Uterus (tissue), 3 donors: ENCODE measurements at regions not wholly inside any gene's neighbourhood (a gene's known extent, or its start where the extent isn't known, plus 50 kb on each side); places are given as distances from the start of the nearest gene placed in this dataset.

Experiments used
- DNase-seq, 2 donors: peaks; one replicate each; pipeline ENCODE4 v3.0.0-alpha.2; 2019 to 2020
- H3K27ac ChIP-seq, 2 donors: fragments of 200-600 bp; sonication (generic); 1 replicate in 1 of 2; 2 replicates in 1 of 2; pipeline ENCODE4 v1.5.1; 2016 to 2018
- H3K27me3 ChIP-seq, 2 donors: fragments of 200-600 bp; sonication (generic); one replicate each; pipeline ENCODE4 v1.5.1; 2018 to 2019; ENCODE audit warnings: control low read depth in 1 of 2
- H3K36me3 ChIP-seq, 2 donors: fragments of 200-600 bp; sonication (generic); one replicate each; pipeline ENCODE4 v1.5.1; 2019; ENCODE audit warnings: control low read depth in 1 of 2
- H3K4me1 ChIP-seq, 2 donors: fragments of 200-600 bp; sonication (generic); one replicate each; pipeline ENCODE4 v1.5.1; 2018 to 2019; ENCODE audit warnings: control low read depth in 1 of 2
- H3K4me3 ChIP-seq, 2 donors: fragments of 200-600 bp; sonication (generic); 1 replicate in 1 of 2; 2 replicates in 1 of 2; pipeline ENCODE4 v1.5.1; 2018 to 2019; ENCODE audit warnings: mild to moderate bottlenecking in 1 of 2
- H3K9me3 ChIP-seq, 2 donors: fragments of 200-600 bp; sonication (generic); one replicate each; pipeline ENCODE4 v1.5.1; 2019; ENCODE audit warnings: control low read depth in 1 of 2
- POLR2A ChIP-seq, 2 donors: fragments of 450-650 bp; IDR thresholded peaks; one replicate each; pipeline ENCODE4 v1.6.1; 2016; ENCODE audit warnings: antibody characterized with exemption in 2 of 2, mild to moderate bottlenecking in 1 of 2, moderate library complexity in 1 of 2
- intact Hi-C: fragments of 100-400 bp; cut with DNase I; formaldehyde crosslinking; loops from one replicate; pipeline ENCODE4 v1.15.1; 2023; ENCODE audit warnings: low total_unique reads
- TF ChIP-seq, protein P1 (sequence below), 4 experiments: fragments of 200-600 bp in 2 of 4; fragments of 450-650 bp in 2 of 4; sonication (generic) in 2 of 4; IDR thresholded peaks; one replicate each; pipeline ENCODE4 v1.5.1; 2016 to 2019; ENCODE audit warnings: antibody characterized with exemption in 4 of 4, mild to moderate bottlenecking in 2 of 4, moderate library complexity in 1 of 4
- donor health status: DM: yes; HTN: yes; CAD: no.

DNA sequence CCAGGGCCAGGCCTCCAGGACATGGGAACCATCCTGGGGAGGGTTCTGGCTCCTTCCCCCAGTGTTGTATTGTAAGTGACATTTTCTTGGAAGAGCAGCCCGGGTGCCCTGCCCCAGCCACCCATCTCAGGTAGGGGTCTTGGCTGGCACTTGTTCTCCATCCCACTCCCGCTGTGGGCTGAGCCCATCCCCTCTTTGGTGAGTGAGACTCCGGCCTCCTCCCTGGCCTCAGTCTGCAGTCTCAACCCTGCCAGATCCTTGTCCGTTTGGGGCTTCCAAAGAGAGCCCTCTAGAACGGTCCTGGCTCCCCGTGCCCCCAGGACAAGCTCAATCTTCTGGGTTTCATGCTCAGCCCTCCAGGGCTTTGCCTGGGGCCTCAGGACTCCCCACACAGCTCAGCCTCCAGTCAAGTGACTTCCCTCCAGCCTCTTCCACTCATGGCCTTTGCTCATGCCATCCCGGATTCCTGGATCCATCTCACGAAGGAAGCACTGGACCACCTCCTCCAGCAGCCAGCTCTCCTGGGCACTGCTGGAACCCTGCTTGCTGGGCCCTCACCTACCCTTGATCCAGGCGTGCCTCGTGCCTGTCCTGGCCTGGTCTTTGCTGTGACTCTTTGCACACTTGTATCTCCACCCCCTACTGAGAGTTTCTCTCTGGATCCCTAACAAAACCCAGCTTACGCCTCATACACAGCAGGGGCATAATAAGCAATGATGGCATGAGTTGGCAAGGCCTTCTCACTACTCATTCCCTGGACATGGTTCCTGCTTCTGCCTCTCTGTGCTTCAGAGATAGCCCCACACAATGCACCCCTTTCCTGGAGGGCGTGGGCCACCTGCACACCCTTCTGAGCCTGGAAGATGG is 297.4 kb upstream of the RTL1 start:
- intact Hi-C loops: no loop called here
- TF ChIP-seq, protein P1, sequence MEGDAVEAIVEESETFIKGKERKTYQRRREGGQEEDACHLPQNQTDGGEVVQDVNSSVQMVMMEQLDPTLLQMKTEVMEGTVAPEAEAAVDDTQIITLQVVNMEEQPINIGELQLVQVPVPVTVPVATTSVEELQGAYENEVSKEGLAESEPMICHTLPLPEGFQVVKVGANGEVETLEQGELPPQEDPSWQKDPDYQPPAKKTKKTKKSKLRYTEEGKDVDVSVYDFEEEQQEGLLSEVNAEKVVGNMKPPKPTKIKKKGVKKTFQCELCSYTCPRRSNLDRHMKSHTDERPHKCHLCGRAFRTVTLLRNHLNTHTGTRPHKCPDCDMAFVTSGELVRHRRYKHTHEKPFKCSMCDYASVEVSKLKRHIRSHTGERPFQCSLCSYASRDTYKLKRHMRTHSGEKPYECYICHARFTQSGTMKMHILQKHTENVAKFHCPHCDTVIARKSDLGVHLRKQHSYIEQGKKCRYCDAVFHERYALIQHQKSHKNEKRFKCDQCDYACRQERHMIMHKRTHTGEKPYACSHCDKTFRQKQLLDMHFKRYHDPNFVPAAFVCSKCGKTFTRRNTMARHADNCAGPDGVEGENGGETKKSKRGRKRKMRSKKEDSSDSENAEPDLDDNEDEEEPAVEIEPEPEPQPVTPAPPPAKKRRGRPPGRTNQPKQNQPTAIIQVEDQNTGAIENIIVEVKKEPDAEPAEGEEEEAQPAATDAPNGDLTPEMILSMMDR (IDR thresholded peaks at IDR 0.05): no peak
- TF ChIP-seq POLR2A (IDR thresholded peaks at IDR 0.05): no peak
- no peak overlapping the region for H3K4me3 ChIP-seq

DNA sequence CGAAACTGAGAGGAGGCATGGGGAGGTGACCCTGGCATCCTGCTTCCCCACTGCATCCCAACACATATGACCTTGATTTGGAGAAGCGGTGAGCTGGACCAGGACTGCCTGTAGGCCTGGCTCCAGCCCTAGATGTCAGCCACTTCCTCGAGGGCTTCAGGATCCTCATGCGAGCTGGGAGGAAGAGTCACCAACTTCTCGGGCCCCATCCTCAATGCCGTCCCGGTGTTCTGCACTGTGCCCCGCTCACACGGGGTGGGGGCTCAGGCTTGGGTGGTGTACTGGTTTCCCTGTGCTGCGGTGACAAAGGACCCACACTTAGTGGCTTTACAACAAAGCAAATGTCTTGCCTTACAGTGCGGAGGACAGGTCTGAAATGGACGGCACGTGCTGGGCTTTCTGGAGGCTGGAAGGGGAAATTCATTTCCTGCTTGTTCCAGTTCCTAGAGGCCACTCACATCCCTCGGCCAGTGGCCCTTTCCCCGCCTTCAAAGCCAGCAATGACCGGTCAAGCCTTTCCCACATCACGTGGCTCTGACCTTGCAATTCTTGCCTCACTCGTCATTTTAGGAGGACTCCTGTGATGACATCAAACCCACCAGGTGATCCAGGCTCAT is 298.1 kb upstream of the RTL1 start:
- DNase-seq: peak; percentile 8

More for the DNA sequence above, 297.4 kb upstream of the RTL1 start:
- no peaks in the 10 kb centered on the region for H3K36me3 ChIP-seq
- no peaks in the 10 kb centered on the region for H3K27me3 ChIP-seq
- no peak overlapping the region for H3K27ac ChIP-seq
- peak; percentile 7 to 9 for DNase-seq
- no peaks in the 10 kb centered on the region for H3K9me3 ChIP-seq
- H3K4me1 ChIP-seq: no peaks in the 10 kb centered on the region

DNA sequence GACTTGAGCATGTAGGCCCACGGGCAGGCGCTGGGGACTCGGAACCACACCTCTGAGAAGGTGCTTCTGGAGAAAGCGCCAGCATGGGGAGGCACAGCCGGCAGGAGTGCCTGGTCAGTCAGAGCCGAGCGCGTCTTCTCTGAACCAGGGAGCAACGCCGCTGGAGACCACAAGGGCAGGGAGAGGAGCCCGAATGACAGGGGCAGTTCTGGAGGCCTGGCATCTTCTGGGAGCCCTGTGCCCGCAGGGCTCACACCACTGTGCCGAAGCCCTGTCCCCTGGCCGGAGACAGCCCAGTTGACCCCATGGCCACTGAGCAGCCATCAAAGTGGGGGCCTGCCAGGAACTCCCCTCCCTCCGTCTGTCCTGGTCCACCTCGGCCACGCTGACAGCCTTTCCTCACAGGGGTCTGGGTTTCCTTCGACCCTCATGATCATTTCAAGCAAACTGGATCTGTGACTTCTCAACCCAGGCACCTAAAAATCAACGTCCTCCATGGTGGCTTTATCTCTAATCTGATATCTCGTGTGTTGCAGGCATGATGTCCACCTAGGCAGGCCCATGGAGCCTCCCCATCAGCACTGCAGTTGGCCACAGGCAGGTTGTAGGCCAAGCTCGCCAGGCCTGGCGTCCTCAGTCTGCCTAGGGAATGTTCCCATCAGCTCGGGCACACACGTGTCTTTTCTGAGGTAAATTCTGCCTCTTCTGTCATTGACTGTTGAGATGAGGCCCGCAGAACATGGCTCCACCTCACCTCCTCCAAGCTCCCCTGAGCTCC is 299.3 kb upstream of the RTL1 start:
- Histone ChIP-seq H3K4me1 (no peaks in the 10 kb centered on the region), H3K27me3 (no peaks in the 10 kb centered on the region), H3K27ac (no peak overlapping the region), H3K36me3 (no peaks in the 10 kb centered on the region), H3K9me3 (no peaks in the 10 kb centered on the region), H3K4me3 (no peak overlapping the region)
- peak; percentile 6 to 11 for DNase-seq
- intact Hi-C loops: no loop called here
- no peak for TF ChIP-seq POLR2A (IDR thresholded peaks at IDR 0.05)
- TF ChIP-seq, protein P1 (IDR thresholded peaks at IDR 0.05): no peak

More for the DNA sequence above, 298.1 kb upstream of the RTL1 start:
- H3K36me3 ChIP-seq: no peaks in the 10 kb centered on the region
- H3K27me3 ChIP-seq: no peaks in the 10 kb centered on the region
- intact Hi-C loops: no loop called here
- TF ChIP-seq, protein P1 (IDR thresholded peaks at IDR 0.05): no peak
- TF ChIP-seq POLR2A (IDR thresholded peaks at IDR 0.05): no peak
- H3K9me3 ChIP-seq: no peaks in the 10 kb centered on the region
- no peak overlapping the region for H3K27ac ChIP-seq
- H3K4me3 ChIP-seq: no peak overlapping the region
- H3K4me1 ChIP-seq: no peaks in the 10 kb centered on the region

DNA sequence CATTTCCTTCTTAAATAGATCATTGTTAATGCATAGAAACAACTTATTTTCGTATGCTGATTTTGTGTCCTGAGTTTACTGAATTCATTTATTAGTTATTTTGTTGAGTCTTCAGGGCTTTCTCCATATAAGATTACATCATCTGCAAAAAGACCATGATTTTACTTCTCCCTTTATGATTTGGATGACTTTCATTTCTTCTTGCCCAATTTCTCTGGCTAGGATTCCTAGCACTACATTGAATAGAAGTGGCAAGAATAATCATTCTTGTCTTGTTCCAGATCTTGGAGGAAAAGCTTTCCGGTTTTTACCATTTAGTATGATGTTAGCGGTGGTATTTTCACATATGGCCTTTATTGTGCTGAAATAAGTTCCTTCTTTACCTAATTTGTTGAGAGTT is 303.0 kb upstream of the RTL1 start:
- DNase-seq: no peak
- TF ChIP-seq POLR2A (IDR thresholded peaks at IDR 0.05): no peak
- TF ChIP-seq, protein P1 (IDR thresholded peaks at IDR 0.05): no peak
- H3K9me3 ChIP-seq: peaks cover 0 to 13% of the 10 kb centered on the region in 2 donors
- no peaks in the 10 kb centered on the region for H3K36me3 ChIP-seq
- intact Hi-C loops: no loop called here
- no peak overlapping the region for H3K4me3 ChIP-seq
- peak overlapping the region in 1 of 2 donors; percentile 25 for H3K27ac ChIP-seq
- H3K4me1 ChIP-seq: no peaks in the 10 kb centered on the region
- no peaks in the 10 kb centered on the region for H3K27me3 ChIP-seq
